Right lobe of liver (tissue), 3 donors: ENCODE measurements at regions not wholly inside any gene's neighbourhood (a gene's known extent, or its start where the extent isn't known, plus 50 kb on each side); places are given as distances from the start of the nearest gene placed in this dataset.

ENCODE experiments used
- microRNA-seq, 2 donors: library from miRNA; unstranded; fragments of <30 nt; microRNA quantifications; one replicate each; pipeline ENCODE4, GENCODE V29; 2019 to 2020
- small RNA-seq, 2 experiments: library from RNA; depleted of rRNA; stranded (forward); fragments of <200 nt; gene quantifications; one replicate each; pipeline ENCODE3, GENCODE V24; 2016
- donor health status: DM: no; HTN: no; CAD: no.
- donor health status: DM: no; HTN: yes; CAD: no.

Small RNA genes in the stretch of these regions (microRNA-seq; reads per million reads assigned to microRNA genes)
- 0 reads per million in 2 donors for gene MIR548I2

Small RNA genes in the stretch of these regions (small RNA-seq; reads per million reads assigned to genes)
- gene MIR548I2 (0 reads per million in 2 experiments), gene RF00017 (0 reads per million in 2 experiments), gene SNRPCP13 (0 reads per million in 2 experiments)
